Gastroesophageal sphincter (tissue), 4 donors: ENCODE measurements at regions not wholly inside any gene's neighbourhood (a gene's known extent, or its start where the extent isn't known, plus 50 kb on each side); places are given as distances from the start of the nearest gene placed in this dataset.
A peak's percentile ranks its signal among the peaks of the same experiment; 100 is the strongest.

Source experiments
- ATAC-seq: fragments of 150-250 bp; one replicate; pipeline ENCODE4 v1.9.1; 2016; ENCODE audit warnings: mild to moderate bottlenecking, moderate library complexity
- H3K27ac ChIP-seq, 4 donors: fragments of 200-600 bp; sonication (generic) in 3 of 4; 1 replicate in 3 of 4; 2 replicates in 1 of 4; pipeline ENCODE4 v1.5.1; 2016 to 2019
- H3K27me3 ChIP-seq: fragments of 200-600 bp; sonication (generic); one replicate; pipeline ENCODE4 v1.5.1; 2019
- H3K36me3 ChIP-seq, 2 donors: fragments of 200-600 bp; sonication (generic); one replicate each; pipeline ENCODE4 v1.5.1; 2019; ENCODE audit warnings: control low read depth in 1 of 2
- H3K4me1 ChIP-seq, 3 donors: fragments of 200-600 bp; sonication (generic); 1 replicate in 2 of 3; 2 replicates in 1 of 3; pipeline ENCODE4 v1.5.1; 2016 to 2019; ENCODE audit warnings: control low read depth in 2 of 3
- H3K4me3 ChIP-seq, 2 donors: fragments of 200-600 bp; sonication (generic); one replicate each; pipeline ENCODE4 v1.5.1; 2019; ENCODE audit warnings: mild to moderate bottlenecking in 1 of 2, moderate library complexity in 1 of 2
- H3K9me3 ChIP-seq, 3 donors: fragments of 200-600 bp; sonication (generic); one replicate each; pipeline ENCODE4 v1.5.1; 2017 to 2019; ENCODE audit warnings: control low read depth in 2 of 3
- CTCF ChIP-seq, 4 experiments: fragments of 200-600 bp in 2 of 4; fragments of 450-650 bp in 2 of 4; sonication (generic) in 1 of 4; IDR thresholded peaks; one replicate each; pipeline ENCODE4 v1.5.1; 2017 to 2019; ENCODE audit warnings: antibody characterized with exemption in 4 of 4, mild to moderate bottlenecking in 2 of 4, moderate library complexity in 2 of 4
- EP300 ChIP-seq: sonication (generic); formaldehyde crosslinking; IDR thresholded peaks from one replicate; pipeline ENCODE4 v1.6.1; 2017; ENCODE audit warnings: antibody characterized with exemption, mild to moderate bottlenecking
- POLR2A ChIP-seq, 2 donors: fragments of 450-650 bp; IDR thresholded peaks; one replicate each; pipeline ENCODE4 v1.6.1; 2017; ENCODE audit warnings: antibody characterized with exemption in 2 of 2, mild to moderate bottlenecking in 2 of 2, moderate library complexity in 1 of 2
- POLR2AphosphoS5 ChIP-seq: sonication (generic); formaldehyde crosslinking; IDR thresholded peaks from one replicate; pipeline ENCODE4 v1.6.1; 2017; ENCODE audit warnings: antibody characterized with exemption
- WGBS, 2 donors: methylation state at CpG; one replicate each; pipeline ENCODE4 v1.1.5; 2018; ENCODE audit warnings: low coverage in 1 of 2; 5-methylcytosine and 5-hydroxymethylcytosine counted together

GRCh38 chr20:61024390-61024789, 227.7 kb upstream of the CDH4 start:
- no peaks in the 10 kb centered on the region for H3K27me3 ChIP-seq
- no peak for TF ChIP-seq POLR2AphosphoS5
- TF ChIP-seq POLR2A (IDR thresholded peaks at IDR 0.05), result no peak
- TF ChIP-seq EP300, result no peak
- TF ChIP-seq CTCF (IDR thresholded peaks at IDR 0.05), result no peak
- peaks cover 0 to 21% (median 0%) of the 10 kb centered on the region in 3 donors for H3K4me1 ChIP-seq
- ATAC-seq, result no peak
- H3K4me3 ChIP-seq, result no peak overlapping the region
- WGBS, 2 donors, result 60 to 80% methylated on average over 1 to 11 of the region's 11 CpGs
- no peak overlapping the region for H3K27ac ChIP-seq
- H3K36me3 ChIP-seq, result no peaks in the 10 kb centered on the region
- no peaks in the 10 kb centered on the region for H3K9me3 ChIP-seq

GRCh38 chr20:61025536-61025935, 226.5 kb upstream of the CDH4 start:
- no peaks in the 10 kb centered on the region for H3K27me3 ChIP-seq
- H3K4me1 ChIP-seq, result peaks cover 0 to 33% (median 0%) of the 10 kb centered on the region in 3 donors
- no peak overlapping the region for H3K4me3 ChIP-seq
- H3K9me3 ChIP-seq, result no peaks in the 10 kb centered on the region
- no peak for TF ChIP-seq CTCF (IDR thresholded peaks at IDR 0.05)
- no peak for TF ChIP-seq POLR2AphosphoS5
- no peak for TF ChIP-seq EP300
- no peak for TF ChIP-seq POLR2A (IDR thresholded peaks at IDR 0.05)
- ATAC-seq, result no peak
- no peaks in the 10 kb centered on the region for H3K36me3 ChIP-seq
- 74 to 100% methylated on average over 2 to 5 of the region's 10 CpGs for WGBS, 2 donors
- no peak overlapping the region for H3K27ac ChIP-seq

- Histone ChIP-seq H3K4me3 (no peak overlapping the region), H3K36me3 (no peaks in the 10 kb centered on the region), H3K9me3 (no peaks in the 10 kb centered on the region), H3K4me1 (peaks cover 0 to 38% (median 0%) of the 10 kb centered on the region in 3 donors), H3K27me3 (no peaks in the 10 kb centered on the region), H3K27ac (no peak overlapping the region)
- no peak for ATAC-seq
- no peak for TF ChIP-seq POLR2A (IDR thresholded peaks at IDR 0.05)
- no peak for TF ChIP-seq POLR2AphosphoS5
- TF ChIP-seq EP300, result no peak
- no peak for TF ChIP-seq CTCF (IDR thresholded peaks at IDR 0.05)
- WGBS, 2 donors, result 80 to 91% methylated on average over 3 to 6 of the region's 6 CpGs
Observed at GRCh38 chr20:61026173-61026572, 225.9 kb upstream of the CDH4 start.

GRCh38 chr20:61026731-61027130, 225.3 kb upstream of the CDH4 start:
- Histone ChIP-seq H3K27me3 (no peaks in the 10 kb centered on the region), H3K27ac (peak overlapping the region in 3 of 4 donors; percentile 1 to 71 (median 42)), H3K36me3 (no peaks in the 10 kb centered on the region), H3K4me1 (peaks cover 0 to 38% (median 0%) of the 10 kb centered on the region in 3 donors), H3K4me3 (no peak overlapping the region), H3K9me3 (no peaks in the 10 kb centered on the region)
- whole genome bisulfite sequencing, 2 donors, result 59 to 66% methylated on average over 3 to 5 of the region's 5 CpGs
- ATAC-seq, result no peak
- no peak for TF ChIP-seq EP300
- TF ChIP-seq POLR2AphosphoS5, result no peak
- TF ChIP-seq POLR2A (IDR thresholded peaks at IDR 0.05), result no peak
- TF ChIP-seq CTCF (IDR thresholded peaks at IDR 0.05), result no peak

GRCh38 chr20:61027218-61027617, 224.8 kb upstream of the CDH4 start:
- no peak for ATAC-seq

More at GRCh38 chr20:61027218-61027617, 224.8 kb upstream of the CDH4 start:
- no peaks in the 10 kb centered on the region for H3K27me3 ChIP-seq
- no peaks in the 10 kb centered on the region for H3K36me3 ChIP-seq
- H3K27ac ChIP-seq, result peak overlapping the region in 1 of 4 donors; percentile 71
- H3K4me1 ChIP-seq, result peaks cover 0 to 38% (median 0%) of the 10 kb centered on the region in 3 donors
- no peaks in the 10 kb centered on the region for H3K9me3 ChIP-seq
- TF ChIP-seq CTCF (IDR thresholded peaks at IDR 0.05) (no peak), POLR2AphosphoS5 (no peak), EP300 (no peak), POLR2A (IDR thresholded peaks at IDR 0.05) (no peak)
- 35 to 54% methylated on average over 3 to 4 of the region's 4 CpGs for WGBS, 2 donors
- no peak overlapping the region for H3K4me3 ChIP-seq
